K562 (cell line): ENCODE measurements at regions not wholly inside any gene's neighbourhood (a gene's known extent, or its start where the extent isn't known, plus 50 kb on each side); places are given as distances from the start of the nearest gene placed in this dataset.

ENCODE experiments used
- ATAC-seq: fragments of 200-7000 bp; cut with Tn5 transposase; 3 replicates; pipeline ENCODE4 v1.9.1; 2020; ENCODE audit warnings: moderate library complexity
- BruUV-seq: library from RNA; stranded (reverse); fragments of 400-500 nt; replicated peaks from 2 replicates; lab custom pipeline; 2021; lab: Mats Ljungman, UMichigan
- CTCF ChIA-PET: fragments of 300-600 bp; formaldehyde crosslinking; extraction: SDS; loops from one replicate; lab custom pipeline; 2021; ENCODE audit warnings: low intra/inter-chr PET ratio; lab: Yijun Ruan, JAX
- POLR2A ChIA-PET: fragments of 300-600, 350-650 bp; sonication (Branson Sonifier 250); formaldehyde crosslinking; extraction: SDS; loops from one replicate; lab custom pipeline; 2021; ENCODE audit warnings: antibody characterized with exemption, inconsistent platforms; lab: Yijun Ruan, JAX
- DNase-seq, 4 experiments: peaks; one replicate each; pipeline versions ENCODE4 v3.0.0 to v3.0.0-alpha.2; 2011 to 2018; ENCODE audit warnings: low spot score in 3 of 4, mixed read lengths in 3 of 4; ENCODE audit errors: extremely low read depth in 1 of 4
- FAIRE-seq: peaks from 2 replicates; lab custom pipeline; 2011; peaks lifted over from hg19 to GRCh38; lab: Jason Lieb, UNC
- H2AFZ ChIP-seq: 2 replicates; pipeline ENCODE4 v1.6.0; 2011; ENCODE audit warnings: low read depth, low read length, control low read depth, inconsistent platforms
- H3K27ac ChIP-seq: fragments of 200-600 bp; 3 replicates; pipeline ENCODE4 v1.8.0; 2011; ENCODE audit warnings: low read depth, mild to moderate bottlenecking, control low read depth, inconsistent platforms, low read length, moderate library complexity, mixed read lengths; ENCODE audit errors: extremely low read depth
- H3K27me3 ChIP-seq, 2 experiments: fragments of 300-600 bp in 1 of 2; 2 replicates in 1 of 2; 3 replicates in 1 of 2; pipeline versions ENCODE4 v1.6.0 to v1.8.0; 2011; ENCODE audit warnings: inconsistent platforms in 2 of 2, low read length in 2 of 2, mild to moderate bottlenecking in 1 of 2, mixed read lengths in 1 of 2, moderate library complexity in 1 of 2; ENCODE audit not compliant: control insufficient read depth in 2 of 2, insufficient read depth in 2 of 2
- H3K36me3 ChIP-seq: fragments of 300-600 bp; 3 replicates; pipeline ENCODE4 v1.8.0; 2011; ENCODE audit warnings: mild to moderate bottlenecking, low read length, inconsistent platforms; ENCODE audit not compliant: control insufficient read depth, insufficient read depth
- H3K4me1 ChIP-seq, 2 experiments: fragments of 200-600 bp in 1 of 2; replicated peaks in 1 of 2; 2 replicates in 1 of 2; 3 replicates in 1 of 2; pipeline versions ENCODE4 v1.5.1 to v1.8.0; 2011; ENCODE audit warnings: inconsistent platforms in 2 of 2, low read length in 2 of 2, mild to moderate bottlenecking in 1 of 2, mixed read lengths in 1 of 2, moderate library complexity in 1 of 2; ENCODE audit not compliant: control insufficient read depth in 2 of 2, insufficient read depth in 2 of 2
- H3K4me2 ChIP-seq: 2 replicates; pipeline ENCODE4 v1.6.1; 2011; ENCODE audit warnings: low read length, control low read depth, inconsistent platforms, mixed read lengths; ENCODE audit not compliant: insufficient read depth
- H3K4me3 ChIP-seq: fragments of 200-600 bp; sonication (generic), shearing (Covaris generic); 2 replicates; pipeline ENCODE4 v1.5.1; 2016; ENCODE audit warnings: control low read depth, inconsistent platforms
- H3K79me2 ChIP-seq: fragments of 200-600 bp; 3 replicates; pipeline ENCODE4 v1.8.0; 2011; ENCODE audit warnings: low read length, inconsistent platforms; ENCODE audit not compliant: control insufficient read depth, insufficient read depth
- H3K9ac ChIP-seq, 2 experiments: 2 replicates each; pipeline versions ENCODE4 v1.6.0 to v1.6.1; 2011; ENCODE audit warnings: low read depth in 2 of 2, low read length in 2 of 2, control low read depth in 1 of 2, inconsistent platforms in 1 of 2, mild to moderate bottlenecking in 1 of 2, mixed read lengths in 1 of 2; ENCODE audit not compliant: insufficient read depth in 1 of 2
- H3K9me1 ChIP-seq: one replicate; pipeline ENCODE4 v1.6.0; 2011; ENCODE audit warnings: inconsistent platforms, mild to moderate bottlenecking, low read length, moderate library complexity; ENCODE audit not compliant: control insufficient read depth, insufficient read depth
- H3K9me3 ChIP-seq: replicated peaks from 2 replicates; pipeline ENCODE4 v1.5.1; 2011; ENCODE audit warnings: low read depth, low read length, inconsistent platforms; ENCODE audit not compliant: control insufficient read depth, insufficient read depth
- H4K20me1 ChIP-seq: replicated peaks from 2 replicates; pipeline ENCODE4 v1.6.1; 2011; ENCODE audit warnings: low read length, inconsistent platforms, mixed read lengths; ENCODE audit not compliant: control insufficient read depth, insufficient read depth
- ATF2 ChIP-seq: sonication (generic); formaldehyde crosslinking; IDR thresholded peaks from 2 replicates; pipeline ENCODE4 v1.8.1; 2022; ENCODE audit warnings: missing genetic modification reagents
- ETS2 ChIP-seq: IDR thresholded peaks from 2 replicates; pipeline ENCODE4 v1.6.1; 2016; ENCODE audit warnings: borderline replicate concordance, missing genetic modification characterization, mild to moderate bottlenecking, moderate library complexity, missing compliant biosample characterization; ENCODE audit not compliant: poor library complexity, severe bottlenecking
- ETV1 ChIP-seq: fragments of 450-650 bp; conservative IDR thresholded peaks from 2 replicates; pipeline ENCODE4 v1.6.1; 2016; ENCODE audit warnings: missing genetic modification characterization, control low read depth, low read depth, missing compliant biosample characterization
- JUND ChIP-seq, 2 experiments: IDR thresholded peaks; 2 replicates in 1 of 2; 3 replicates in 1 of 2; pipeline ENCODE4 v1.6.1; 2011; ENCODE audit warnings: borderline replicate concordance in 2 of 2, low read depth in 2 of 2, low read length in 2 of 2, improper control_type of control experiment in 1 of 2, missing biosample characterization in 1 of 2, missing genetic modification characterization in 1 of 2, missing genetic modification reagents in 1 of 2
- KLF1 ChIP-seq: fragments of 450-650 bp; IDR thresholded peaks from 2 replicates; pipeline ENCODE4 v1.6.1; 2016; ENCODE audit warnings: missing genetic modification characterization, missing compliant biosample characterization
- L3MBTL2 ChIP-seq: fragments of 450-650 bp; IDR thresholded peaks from 2 replicates; pipeline ENCODE4 v1.6.1; 2016; ENCODE audit warnings: mild to moderate bottlenecking, moderate library complexity
- MAX ChIP-seq: sonication (generic); formaldehyde crosslinking; IDR thresholded peaks from 2 replicates; pipeline ENCODE4 v1.9.0; 2022; ENCODE audit warnings: mild to moderate bottlenecking, missing genetic modification reagents
- MCM3 ChIP-seq: fragments of 450-650 bp; IDR thresholded peaks from 2 replicates; pipeline ENCODE4 v1.6.1; 2016
- NR2C2 ChIP-seq, 2 experiments: fragments of 200-800 bp in 1 of 2; sonication (Bioruptor generic) in 1 of 2; sonication (generic) in 1 of 2; formaldehyde crosslinking in 1 of 2; IDR thresholded peaks; 2 replicates each; pipeline versions ENCODE4 v1.6.1 to v1.8.0; 2016 to 2022; ENCODE audit warnings: mild to moderate bottlenecking in 1 of 2, missing compliant biosample characterization in 1 of 2, missing genetic modification characterization in 1 of 2, missing genetic modification reagents in 1 of 2
- RBM14 ChIP-seq: fragments of 200-400 bp; formaldehyde crosslinking; IDR thresholded peaks from 2 replicates; pipeline ENCODE4 v1.6.1; 2018; ENCODE audit warnings: low read depth, mild to moderate bottlenecking, low read length, moderate library complexity, borderline replicate concordance; ENCODE audit not compliant: insufficient read depth
- ZBTB2 ChIP-seq: fragments of 450-650 bp; IDR thresholded peaks from 2 replicates; pipeline ENCODE4 v1.6.1; 2016; ENCODE audit warnings: antibody characterized with exemption
- ZC3H8 ChIP-seq: fragments of 450-650 bp; IDR thresholded peaks from 2 replicates; pipeline ENCODE4 v1.6.1; 2017
- ZNF354B ChIP-seq: fragments of 250-450 bp; sonication (Bioruptor Pico); IDR thresholded peaks from 2 replicates; pipeline ENCODE4 v1.4.0; 2020
- ZNF512 ChIP-seq: IDR thresholded peaks from 2 replicates; pipeline ENCODE4 v1.6.1; 2016; ENCODE audit warnings: missing genetic modification characterization, missing compliant biosample characterization
- WGBS: fragments of 100-300 bp; shearing (Covaris generic); methylation state at CpG from one replicate; pipeline ENCODE4 v1.1.6; 2016; ENCODE audit warnings: low coverage, mixed read lengths; ENCODE audit not compliant: insufficient coverage; ENCODE audit errors: missing lambda C conversion rate; 5-methylcytosine and 5-hydroxymethylcytosine counted together
- in situ Hi-C: fragments of 300-500 bp; cut with MboI; formaldehyde crosslinking; loops from 4 replicates; pipeline ENCODE4 v1.15.0; 2018; ENCODE audit warnings: inconsistent platforms, mixed read lengths
- intact Hi-C: fragments of 100-400 bp; cut with micrococcal nuclease; formaldehyde crosslinking; loops from 2 replicates; pipeline ENCODE4 v1.14.2; 2022

- CTCF ChIA-PET = interaction anchor here (0.7 kb wide), 1 partner anchor 1448 kb away, joined by 3 read pairs; no protein-coding TSS in a partner anchor
- no peak for DNase-seq
- POLR2A ChIA-PET = no interaction called here
- H4K20me1 ChIP-seq = no peaks in the 10 kb centered on the region; the same call in 1 of the 2 replicates
- in situ Hi-C loops (loop anchor here (10.0 kb wide), 1 partner anchor 1161 kb away; the partner anchor contains the start of gene IGFBP3), intact Hi-C loops (no loop called here)
- TF ChIP-seq RBM14 (no peak), ZBTB2 (no peak), ATF2 (CRISPR knock-in tag) (no peak), ETV1 (no peak), ETS2 (tag) (no peak), JUND (IDR thresholded peaks at IDR 0.05; ENCODE audit: borderline replicate concordance, low read depth, low read length) (no peak), JUND (tag; IDR thresholded peaks at IDR 0.05; ENCODE audit: borderline replicate concordance, low read depth, low read length) (no peak), NR2C2 (CRISPR knock-in tag; IDR thresholded peaks at IDR 0.05) (no peak), NR2C2 (tag; IDR thresholded peaks at IDR 0.05) (no peak), MCM3 (no peak), L3MBTL2 (no peak), KLF1 (tag) (no peak), ZNF354B (CRISPR knock-in tag) (no peak), ZNF512 (tag) (no peak), ZC3H8 (no peak), MAX (CRISPR knock-in tag) (no peak)
- no peaks in the 10 kb centered on the region; a peak in 1 of 5 replicates for H3K27me3 ChIP-seq
- no TSS peak for BruUV-seq
- H3K4me1 ChIP-seq = no peaks in the 10 kb centered on the region
- 0% methylated on average over 1 of the region's 1 CpG for WGBS
- H3K9ac ChIP-seq = no peak overlapping the region
- H3K27ac ChIP-seq = no peak overlapping the region
- H3K36me3 ChIP-seq = no peaks in the 10 kb centered on the region
- no peak overlapping the region for H2AFZ ChIP-seq
- no peak for ATAC-seq
- H3K79me2 ChIP-seq = no peaks in the 10 kb centered on the region
- no peaks in the 10 kb centered on the region for H3K9me3 ChIP-seq
- no peaks in the 10 kb centered on the region for H3K9me1 ChIP-seq
- no peak overlapping the region for H3K4me3 ChIP-seq
- H3K4me2 ChIP-seq = no peak overlapping the region
- no peak for FAIRE-seq
Measured at GRCh38 chr7:47085491-47086275, 496.2 kb downstream of the TNS3 start.
